K562 (cell line): ENCODE measurements at regions not wholly inside any gene's neighbourhood (a gene's known extent, or its start where the extent isn't known, plus 50 kb on each side); places are given as distances from the start of the nearest gene placed in this dataset.

Experiments used
- CHD2 ChIP-seq: IDR thresholded peaks from 2 replicates; pipeline ENCODE4 v1.6.1; 2011; ENCODE audit warnings: low read depth, low read length
- CREB1 ChIP-seq, 2 experiments: sonication (generic) in 1 of 2; formaldehyde crosslinking in 1 of 2; IDR thresholded peaks; 2 replicates each; pipeline versions ENCODE4 v1.6.1 to v1.8.0; 2012 to 2022; ENCODE audit warnings: inconsistent platforms in 1 of 2, mild to moderate bottlenecking in 1 of 2, missing genetic modification reagents in 1 of 2, moderate library complexity in 1 of 2
- HCFC1 ChIP-seq: IDR thresholded peaks from 2 replicates; pipeline ENCODE4 v1.6.1; 2012; ENCODE audit warnings: low read depth, low read length, improper control_type of control experiment
- RBM14 ChIP-seq: fragments of 200-400 bp; formaldehyde crosslinking; IDR thresholded peaks from 2 replicates; pipeline ENCODE4 v1.6.1; 2018; ENCODE audit warnings: low read depth, mild to moderate bottlenecking, low read length, moderate library complexity, borderline replicate concordance; ENCODE audit not compliant: insufficient read depth
- TF ChIP-seq, protein P1 (sequence below), 2 experiments: fragments of 450-650 bp; IDR thresholded peaks; 2 replicates each; pipeline ENCODE4 v1.6.1; 2016; ENCODE audit warnings: mild to moderate bottlenecking in 2 of 2, borderline replicate concordance in 1 of 2, low read depth in 1 of 2, moderate library complexity in 1 of 2
- TF ChIP-seq, protein P2 (sequence below): fragments of 450-650 bp; IDR thresholded peaks from 2 replicates; pipeline ENCODE4 v1.6.1; 2016; ENCODE audit warnings: low read depth
- TF ChIP-seq, protein P3 (sequence below): fragments of 250-450 bp; sonication (Bioruptor Pico); IDR thresholded peaks from 2 replicates; pipeline ENCODE4 v1.4.0; 2020; ENCODE audit warnings: mild to moderate bottlenecking, moderate library complexity

DNA sequence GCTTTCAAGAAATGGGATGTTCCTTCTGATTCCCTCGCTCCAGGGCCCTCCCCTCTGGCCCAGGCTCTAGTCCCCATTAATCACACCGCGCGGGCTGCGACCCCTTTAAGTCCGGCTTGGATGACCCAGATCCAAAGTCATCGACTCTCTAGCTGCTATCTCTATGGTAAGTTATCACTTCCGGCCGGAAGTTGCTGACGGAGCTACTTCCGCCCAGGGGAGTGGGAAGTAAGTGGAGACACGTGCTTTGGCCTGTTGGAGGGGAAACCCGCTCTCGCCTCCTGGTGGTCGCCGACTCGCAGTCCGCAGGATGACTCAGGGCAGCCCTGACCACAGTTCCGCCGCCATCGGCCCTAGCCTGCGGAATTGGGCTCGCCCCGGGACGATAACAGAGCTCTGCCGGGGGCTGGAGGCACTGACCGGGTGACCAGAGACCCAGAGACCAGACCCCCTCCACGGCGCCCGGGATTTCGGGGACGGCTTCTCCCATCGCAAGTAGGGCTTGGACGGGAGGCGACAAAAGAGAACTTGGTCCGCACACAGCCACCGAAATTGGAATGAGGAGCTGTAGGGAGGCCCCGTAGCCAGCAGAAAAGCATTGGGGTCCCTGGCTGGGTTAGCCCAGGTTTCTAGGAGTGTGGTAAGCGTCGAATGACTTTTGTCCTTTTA, 52.2 kb upstream of the SEC14L1 start (continued):
- TF ChIP-seq, protein P1, sequence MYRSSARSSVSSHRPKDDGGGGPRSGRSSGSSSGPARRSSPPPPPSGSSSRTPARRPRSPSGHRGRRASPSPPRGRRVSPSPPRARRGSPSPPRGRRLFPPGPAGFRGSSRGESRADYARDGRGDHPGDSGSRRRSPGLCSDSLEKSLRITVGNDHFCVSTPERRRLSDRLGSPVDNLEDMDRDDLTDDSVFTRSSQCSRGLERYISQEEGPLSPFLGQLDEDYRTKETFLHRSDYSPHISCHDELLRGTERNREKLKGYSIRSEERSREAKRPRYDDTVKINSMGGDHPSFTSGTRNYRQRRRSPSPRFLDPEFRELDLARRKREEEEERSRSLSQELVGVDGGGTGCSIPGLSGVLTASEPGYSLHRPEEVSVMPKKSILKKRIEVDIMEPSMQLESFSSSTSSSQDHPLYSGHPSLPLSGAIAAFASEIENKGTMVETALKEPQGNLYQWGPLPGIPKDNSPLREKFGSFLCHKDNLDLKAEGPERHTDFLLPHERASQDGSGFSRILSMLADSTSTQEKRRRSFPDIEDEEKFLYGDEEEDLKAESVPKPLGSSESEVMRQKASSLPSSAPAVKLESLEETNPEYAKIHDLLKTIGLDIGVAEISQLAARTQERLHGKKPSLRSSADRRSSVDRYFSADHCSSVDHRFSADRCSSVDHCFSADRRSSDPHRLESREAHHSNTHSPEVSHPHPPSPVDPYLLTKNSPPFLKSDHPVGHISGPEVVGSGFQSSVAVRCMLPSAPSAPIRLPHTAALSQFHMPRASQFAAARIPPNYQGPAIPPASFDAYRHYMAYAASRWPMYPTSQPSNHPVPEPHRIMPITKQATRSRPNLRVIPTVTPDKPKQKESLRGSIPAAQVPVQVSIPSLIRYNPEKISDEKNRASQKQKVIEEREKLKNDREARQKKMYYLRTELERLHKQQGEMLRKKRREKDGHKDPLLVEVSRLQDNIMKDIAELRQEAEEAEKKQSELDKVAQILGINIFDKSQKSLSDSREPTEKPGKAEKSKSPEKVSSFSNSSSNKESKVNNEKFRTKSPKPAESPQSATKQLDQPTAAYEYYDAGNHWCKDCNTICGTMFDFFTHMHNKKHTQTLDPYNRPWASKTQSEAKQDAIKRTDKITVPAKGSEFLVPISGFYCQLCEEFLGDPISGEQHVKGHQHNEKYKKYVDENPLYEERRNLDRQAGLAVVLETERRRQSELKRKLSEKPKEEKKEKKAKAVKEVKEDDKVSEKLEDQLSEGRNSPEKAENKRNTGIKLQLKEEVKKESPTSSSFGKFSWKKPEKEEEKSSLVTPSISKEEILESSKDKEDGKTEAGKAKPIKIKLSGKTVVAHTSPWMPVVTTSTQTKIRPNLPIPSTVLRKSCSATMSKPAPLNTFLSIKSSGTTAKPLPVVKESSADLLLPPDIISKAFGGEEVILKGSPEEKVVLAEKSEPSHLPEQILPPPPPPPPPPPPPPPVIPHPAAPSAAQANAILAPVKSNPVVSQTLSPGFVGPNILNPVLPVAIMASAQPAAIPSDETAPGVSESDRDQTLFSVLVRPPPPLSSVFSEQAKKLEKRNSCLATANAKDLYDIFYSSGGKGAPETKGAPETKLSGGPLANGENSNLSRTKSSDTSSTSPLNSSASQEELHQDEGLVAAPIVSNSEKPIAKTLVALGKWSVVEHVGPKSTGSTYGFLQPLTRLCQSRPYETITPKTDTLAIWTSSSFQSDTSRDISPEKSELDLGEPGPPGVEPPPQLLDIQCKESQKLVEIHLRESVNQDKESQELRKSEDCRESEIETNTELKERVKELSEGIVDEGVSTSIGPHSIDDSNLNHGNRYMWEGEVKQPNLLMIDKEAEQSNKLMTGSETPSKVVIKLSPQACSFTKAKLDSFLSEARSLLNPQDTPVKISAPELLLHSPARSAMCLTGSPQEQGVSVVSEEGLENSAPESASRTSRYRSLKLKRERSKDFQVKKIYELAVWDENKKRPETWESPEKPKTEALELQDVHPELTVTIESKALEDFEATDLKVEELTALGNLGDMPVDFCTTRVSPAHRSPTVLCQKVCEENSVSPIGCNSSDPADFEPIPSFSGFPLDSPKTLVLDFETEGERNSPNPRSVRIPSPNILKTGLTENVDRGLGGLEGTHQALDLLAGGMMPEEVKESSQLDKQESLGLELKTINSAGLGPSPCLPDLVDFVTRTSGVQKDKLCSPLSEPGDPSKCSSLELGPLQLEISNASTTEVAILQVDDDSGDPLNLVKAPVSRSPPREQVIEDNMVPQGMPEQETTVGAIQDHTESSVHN (IDR thresholded peaks at IDR 0.05; ENCODE audit: borderline replicate concordance in 1 of 2, low read depth in 1 of 2) = no peak
- TF ChIP-seq CHD2 = no peak
- TF ChIP-seq, protein P2, sequence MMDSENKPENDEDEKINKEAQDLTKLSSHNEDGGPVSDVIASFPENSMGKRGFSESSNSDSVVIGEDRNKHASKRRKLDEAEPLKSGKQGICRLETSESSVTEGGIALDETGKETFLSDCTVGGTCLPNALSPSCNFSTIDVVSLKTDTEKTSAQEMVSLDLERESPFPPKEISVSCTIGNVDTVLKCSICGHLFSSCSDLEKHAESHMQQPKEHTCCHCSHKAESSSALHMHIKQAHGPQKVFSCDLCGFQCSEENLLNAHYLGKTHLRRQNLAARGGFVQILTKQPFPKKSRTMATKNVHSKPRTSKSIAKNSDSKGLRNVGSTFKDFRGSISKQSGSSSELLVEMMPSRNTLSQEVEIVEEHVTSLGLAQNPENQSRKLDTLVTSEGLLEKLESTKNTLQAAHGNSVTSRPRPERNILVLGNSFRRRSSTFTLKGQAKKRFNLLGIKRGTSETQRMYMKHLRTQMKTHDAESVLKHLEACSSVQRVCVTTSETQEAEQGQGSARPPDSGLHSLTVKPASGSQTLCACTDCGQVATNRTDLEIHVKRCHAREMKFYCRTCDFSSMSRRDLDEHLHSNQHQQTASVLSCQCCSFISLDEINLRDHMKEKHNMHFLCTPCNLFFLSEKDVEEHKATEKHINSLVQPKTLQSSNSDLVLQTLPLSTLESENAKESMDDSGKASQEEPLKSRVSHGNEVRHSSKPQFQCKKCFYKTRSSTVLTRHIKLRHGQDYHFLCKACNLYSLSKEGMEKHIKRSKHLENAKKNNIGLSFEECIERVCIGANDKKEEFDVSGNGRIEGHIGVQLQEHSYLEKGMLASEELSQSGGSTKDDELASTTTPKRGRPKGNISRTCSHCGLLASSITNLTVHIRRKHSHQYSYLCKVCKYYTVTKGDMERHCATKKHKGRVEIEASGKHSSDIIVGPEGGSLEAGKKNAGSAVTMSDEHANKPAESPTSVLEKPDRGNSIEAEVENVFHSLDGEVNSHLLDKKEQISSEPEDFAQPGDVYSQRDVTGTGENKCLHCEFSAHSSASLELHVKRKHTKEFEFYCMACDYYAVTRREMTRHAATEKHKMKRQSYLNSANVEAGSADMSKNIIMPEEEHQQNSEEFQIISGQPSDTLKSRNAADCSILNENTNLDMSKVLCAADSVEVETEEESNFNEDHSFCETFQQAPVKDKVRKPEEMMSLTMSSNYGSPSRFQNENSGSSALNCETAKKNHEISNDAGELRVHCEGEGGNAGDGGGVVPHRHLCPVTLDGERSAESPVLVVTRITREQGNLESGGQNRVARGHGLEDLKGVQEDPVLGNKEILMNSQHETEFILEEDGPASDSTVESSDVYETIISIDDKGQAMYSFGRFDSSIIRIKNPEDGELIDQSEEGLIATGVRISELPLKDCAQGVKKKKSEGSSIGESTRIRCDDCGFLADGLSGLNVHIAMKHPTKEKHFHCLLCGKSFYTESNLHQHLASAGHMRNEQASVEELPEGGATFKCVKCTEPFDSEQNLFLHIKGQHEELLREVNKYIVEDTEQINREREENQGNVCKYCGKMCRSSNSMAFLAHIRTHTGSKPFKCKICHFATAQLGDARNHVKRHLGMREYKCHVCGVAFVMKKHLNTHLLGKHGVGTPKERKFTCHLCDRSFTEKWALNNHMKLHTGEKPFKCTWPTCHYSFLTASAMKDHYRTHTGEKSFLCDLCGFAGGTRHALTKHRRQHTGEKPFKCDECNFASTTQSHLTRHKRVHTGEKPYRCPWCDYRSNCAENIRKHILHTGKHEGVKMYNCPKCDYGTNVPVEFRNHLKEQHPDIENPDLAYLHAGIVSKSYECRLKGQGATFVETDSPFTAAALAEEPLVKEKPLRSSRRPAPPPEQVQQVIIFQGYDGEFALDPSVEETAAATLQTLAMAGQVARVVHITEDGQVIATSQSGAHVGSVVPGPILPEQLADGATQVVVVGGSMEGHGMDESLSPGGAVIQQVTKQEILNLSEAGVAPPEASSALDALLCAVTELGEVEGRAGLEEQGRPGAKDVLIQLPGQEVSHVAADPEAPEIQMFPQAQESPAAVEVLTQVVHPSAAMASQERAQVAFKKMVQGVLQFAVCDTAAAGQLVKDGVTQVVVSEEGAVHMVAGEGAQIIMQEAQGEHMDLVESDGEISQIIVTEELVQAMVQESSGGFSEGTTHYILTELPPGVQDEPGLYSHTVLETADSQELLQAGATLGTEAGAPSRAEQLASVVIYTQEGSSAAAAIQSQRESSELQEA = no peak
- TF ChIP-seq RBM14 = no peak
- TF ChIP-seq, protein P3, sequence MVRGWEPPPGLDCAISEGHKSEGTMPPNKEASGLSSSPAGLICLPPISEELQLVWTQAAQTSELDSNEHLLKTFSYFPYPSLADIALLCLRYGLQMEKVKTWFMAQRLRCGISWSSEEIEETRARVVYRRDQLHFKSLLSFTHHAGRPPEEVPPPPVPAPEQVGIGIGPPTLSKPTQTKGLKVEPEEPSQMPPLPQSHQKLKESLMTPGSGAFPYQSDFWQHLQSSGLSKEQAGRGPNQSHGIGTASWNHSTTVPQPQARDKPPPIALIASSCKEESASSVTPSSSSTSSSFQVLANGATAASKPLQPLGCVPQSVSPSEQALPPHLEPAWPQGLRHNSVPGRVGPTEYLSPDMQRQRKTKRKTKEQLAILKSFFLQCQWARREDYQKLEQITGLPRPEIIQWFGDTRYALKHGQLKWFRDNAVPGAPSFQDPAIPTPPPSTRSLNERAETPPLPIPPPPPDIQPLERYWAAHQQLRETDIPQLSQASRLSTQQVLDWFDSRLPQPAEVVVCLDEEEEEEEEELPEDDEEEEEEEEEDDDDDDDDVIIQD (CRISPR knock-in tag) = no peak
- peak; percentile 78 for TF ChIP-seq HCFC1
- peak; percentile 59 for TF ChIP-seq CREB1 (IDR thresholded peaks at IDR 0.05)
- TF ChIP-seq CREB1 (CRISPR knock-in tag; IDR thresholded peaks at IDR 0.05) = peak; percentile 77; the same call in 1 of the 2 replicates
